Cardiac muscle cell (in vitro differentiated cells and primary cell): ENCODE measurements at regions not wholly inside any gene's neighbourhood (a gene's known extent, or its start where the extent isn't known, plus 50 kb on each side); places are given as distances from the start of the nearest gene placed in this dataset.

Experiments used
- DNase-seq, 2 donors: peaks; one replicate each; pipeline versions ENCODE4 v3.0.0 to v3.0.0-alpha.2; 2010 to 2017; ENCODE audit warnings: low read depth in 1 of 2, low spot score in 1 of 2
- H3K27ac ChIP-seq: fragments of 200-600 bp; sonication (generic); 2 replicates; pipeline ENCODE4 v1.5.1; 2016
- H3K27me3 ChIP-seq: fragments of 200-600 bp; sonication (generic); 2 replicates; pipeline ENCODE4 v1.6.0; 2016; ENCODE audit warnings: control low read depth
- H3K36me3 ChIP-seq: fragments of 200-600 bp; sonication (generic); 2 replicates; pipeline ENCODE4 v1.5.1; 2016; ENCODE audit warnings: control low read depth
- H3K4me1 ChIP-seq: fragments of 200-600 bp; sonication (generic); 2 replicates; pipeline ENCODE4 v1.8.1; 2017; ENCODE audit warnings: low read depth, mild to moderate bottlenecking, mixed run types
- H3K4me3 ChIP-seq: fragments of 200-600 bp; sonication (generic); 2 replicates; pipeline ENCODE4 v1.5.1; 2016; ENCODE audit warnings: mild to moderate bottlenecking
- H3K9me3 ChIP-seq: fragments of 200-600 bp; sonication (generic); 2 replicates; pipeline ENCODE4 v1.5.1; 2017; ENCODE audit warnings: low read depth, mild to moderate bottlenecking, control low read depth
- TF ChIP-seq, protein P1 (sequence below): IDR thresholded peaks from 2 replicates; pipeline ENCODE4 v1.5.1; 2012; ENCODE audit warnings: low read depth, mild to moderate bottlenecking, low read length

DNA sequence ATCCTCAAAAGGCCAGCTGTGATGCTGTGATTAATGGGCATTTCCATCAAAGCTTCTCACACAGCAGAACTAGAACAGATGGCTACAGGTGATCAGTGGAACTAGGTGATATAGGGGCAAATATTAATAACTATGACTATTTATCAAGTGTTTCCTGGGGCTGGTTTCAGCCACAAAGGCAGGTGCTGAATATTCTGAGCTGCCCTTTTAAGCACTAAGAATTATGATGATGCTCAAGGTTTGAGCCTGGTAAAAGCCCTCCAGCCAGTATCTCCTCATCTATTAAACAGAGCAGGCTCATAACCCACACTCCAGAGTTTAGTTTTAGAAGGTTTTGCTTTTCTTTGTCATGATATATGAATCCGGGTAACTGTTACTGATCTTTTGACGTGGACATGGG lies 129.5 kb upstream of the ACP3 start:
- no peak overlapping the region for H3K27ac ChIP-seq
- no peaks in the 10 kb centered on the region for H3K27me3 ChIP-seq
- DNase-seq, result no peak
- peaks cover 5% of the 10 kb centered on the region for H3K4me1 ChIP-seq
- TF ChIP-seq, protein P1, sequence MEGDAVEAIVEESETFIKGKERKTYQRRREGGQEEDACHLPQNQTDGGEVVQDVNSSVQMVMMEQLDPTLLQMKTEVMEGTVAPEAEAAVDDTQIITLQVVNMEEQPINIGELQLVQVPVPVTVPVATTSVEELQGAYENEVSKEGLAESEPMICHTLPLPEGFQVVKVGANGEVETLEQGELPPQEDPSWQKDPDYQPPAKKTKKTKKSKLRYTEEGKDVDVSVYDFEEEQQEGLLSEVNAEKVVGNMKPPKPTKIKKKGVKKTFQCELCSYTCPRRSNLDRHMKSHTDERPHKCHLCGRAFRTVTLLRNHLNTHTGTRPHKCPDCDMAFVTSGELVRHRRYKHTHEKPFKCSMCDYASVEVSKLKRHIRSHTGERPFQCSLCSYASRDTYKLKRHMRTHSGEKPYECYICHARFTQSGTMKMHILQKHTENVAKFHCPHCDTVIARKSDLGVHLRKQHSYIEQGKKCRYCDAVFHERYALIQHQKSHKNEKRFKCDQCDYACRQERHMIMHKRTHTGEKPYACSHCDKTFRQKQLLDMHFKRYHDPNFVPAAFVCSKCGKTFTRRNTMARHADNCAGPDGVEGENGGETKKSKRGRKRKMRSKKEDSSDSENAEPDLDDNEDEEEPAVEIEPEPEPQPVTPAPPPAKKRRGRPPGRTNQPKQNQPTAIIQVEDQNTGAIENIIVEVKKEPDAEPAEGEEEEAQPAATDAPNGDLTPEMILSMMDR, result no peak
- no peaks in the 10 kb centered on the region for H3K9me3 ChIP-seq
- no peaks in the 10 kb centered on the region for H3K36me3 ChIP-seq
- H3K4me3 ChIP-seq, result no peak overlapping the region

DNA sequence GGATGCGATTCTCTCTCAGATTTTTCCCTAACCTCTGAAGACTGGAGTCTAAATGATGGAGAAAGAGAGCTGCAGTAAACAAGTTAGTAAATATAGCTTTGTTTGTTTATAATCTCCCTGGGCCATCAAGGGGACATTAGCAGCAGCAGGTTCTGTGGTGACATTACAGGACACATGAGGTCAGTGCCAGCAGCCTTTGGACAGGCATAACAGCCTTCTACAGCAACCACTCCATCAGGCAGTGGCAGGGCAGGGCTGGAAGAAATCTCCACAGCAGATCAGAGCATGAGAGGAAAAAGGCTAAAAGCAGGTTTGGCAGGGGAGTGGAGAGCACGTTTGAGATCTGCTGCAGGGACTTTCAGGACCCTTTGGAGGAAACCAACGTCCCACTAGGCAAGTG lies 127.6 kb upstream of the ACP3 start:
- Histone ChIP-seq H3K4me1 (peaks cover 5% of the 10 kb centered on the region), H3K27me3 (no peaks in the 10 kb centered on the region), H3K36me3 (no peaks in the 10 kb centered on the region), H3K27ac (no peak overlapping the region), H3K4me3 (no peak overlapping the region), H3K9me3 (no peaks in the 10 kb centered on the region)
- DNase-seq, result peak in 1 of 2 donors; percentile 29
- TF ChIP-seq, protein P1, result no peak

DNA sequence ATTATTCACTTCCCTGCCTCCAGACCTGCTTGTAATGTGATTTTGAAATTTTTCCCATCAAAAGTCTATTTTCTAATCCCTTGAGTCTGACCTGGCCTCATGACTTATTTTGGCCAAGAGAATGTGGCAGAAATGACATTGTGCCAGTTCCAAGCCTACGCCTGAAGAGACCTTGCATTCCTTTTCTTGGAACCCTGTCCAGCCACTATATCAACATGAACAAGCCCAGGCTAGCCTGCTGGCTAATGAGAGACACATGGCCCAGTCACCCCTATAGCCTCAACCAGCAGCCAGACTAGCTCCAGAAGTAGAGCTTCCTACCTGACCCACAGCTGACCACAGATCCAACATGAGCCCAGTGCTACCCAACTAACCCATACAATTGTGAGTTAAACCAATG lies 121.1 kb upstream of the ACP3 start:
- TF ChIP-seq, protein P1, result no peak
- Histone ChIP-seq H3K4me3 (no peak overlapping the region), H3K9me3 (no peaks in the 10 kb centered on the region), H3K4me1 (no peaks in the 10 kb centered on the region), H3K36me3 (no peaks in the 10 kb centered on the region), H3K27me3 (no peaks in the 10 kb centered on the region), H3K27ac (no peak overlapping the region)
- no peak for DNase-seq

DNA sequence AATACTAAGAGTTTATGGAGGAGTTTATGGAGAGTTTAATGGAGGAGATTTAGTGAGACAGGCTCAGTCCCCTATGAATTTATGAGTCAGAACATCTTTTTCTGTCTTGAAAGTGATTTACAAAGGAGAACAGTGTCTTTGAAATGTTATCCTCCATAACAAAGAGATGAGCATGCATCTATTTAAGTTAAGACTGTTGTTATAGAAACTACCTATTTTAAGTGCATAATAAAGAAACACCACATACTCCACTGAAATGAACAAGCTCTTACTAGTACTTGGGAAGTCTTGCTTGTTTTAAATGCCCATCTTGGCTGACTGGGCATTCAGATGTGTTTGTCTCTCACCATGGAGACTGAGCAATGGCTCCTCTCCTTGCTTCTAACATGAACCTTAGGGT lies 118.7 kb upstream of the ACP3 start:
- Histone ChIP-seq H3K9me3 (no peaks in the 10 kb centered on the region), H3K27ac (no peak overlapping the region), H3K4me1 (no peaks in the 10 kb centered on the region), H3K27me3 (no peaks in the 10 kb centered on the region), H3K36me3 (no peaks in the 10 kb centered on the region), H3K4me3 (no peak overlapping the region)
- no peak for DNase-seq
- TF ChIP-seq, protein P1, result no peak

DNA sequence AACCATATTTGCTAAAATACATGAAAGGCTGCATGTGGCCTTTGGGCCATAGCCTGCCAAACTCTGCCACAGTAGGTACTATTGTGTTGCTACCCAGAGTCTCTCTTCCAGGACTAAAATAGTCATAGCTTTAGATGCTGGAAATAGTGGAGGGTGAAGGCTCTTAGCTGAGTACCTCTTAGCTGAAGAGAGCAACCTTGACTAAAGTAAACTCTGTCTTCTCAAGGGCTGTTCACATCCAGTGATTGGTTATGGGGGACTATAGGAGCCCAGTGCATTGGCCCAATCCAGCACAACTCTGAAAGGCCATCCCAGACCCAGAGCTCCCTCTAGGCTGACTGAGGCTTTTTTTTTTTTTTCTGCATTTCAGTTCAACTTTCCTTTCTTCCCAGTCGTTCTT lies 117.8 kb upstream of the ACP3 start:
- H3K4me1 ChIP-seq, result no peaks in the 10 kb centered on the region
- H3K36me3 ChIP-seq, result no peaks in the 10 kb centered on the region
- H3K27me3 ChIP-seq, result no peaks in the 10 kb centered on the region
- no peak overlapping the region for H3K4me3 ChIP-seq
- no peak for DNase-seq
- no peak overlapping the region for H3K27ac ChIP-seq
- H3K9me3 ChIP-seq, result no peaks in the 10 kb centered on the region
- TF ChIP-seq, protein P1, result no peak

DNA sequence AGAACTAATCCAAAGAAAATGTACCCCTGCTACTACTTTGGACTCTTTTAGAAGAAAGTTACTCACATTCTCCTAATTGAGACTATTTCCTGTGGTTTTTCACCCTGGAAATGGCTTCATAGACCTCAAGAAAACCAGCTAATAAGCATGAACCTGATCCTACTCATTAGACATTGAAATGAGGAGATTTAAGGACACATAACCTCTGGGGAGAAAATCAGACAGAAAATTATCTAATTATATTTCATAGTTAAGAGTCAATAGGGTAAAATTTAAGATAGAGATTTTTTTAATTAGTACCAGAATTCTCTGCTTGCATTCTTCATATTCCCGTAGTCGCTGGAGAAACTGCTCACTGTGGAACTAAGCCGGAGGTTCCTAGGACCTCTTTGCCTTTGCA lies 114.6 kb upstream of the ACP3 start:
- TF ChIP-seq, protein P1, result no peak
- Histone ChIP-seq H3K4me1 (no peaks in the 10 kb centered on the region), H3K27me3 (no peaks in the 10 kb centered on the region), H3K4me3 (no peak overlapping the region), H3K9me3 (no peaks in the 10 kb centered on the region), H3K27ac (no peak overlapping the region), H3K36me3 (no peaks in the 10 kb centered on the region)
- no peak for DNase-seq
